ENCODE measurements at regions not wholly inside any gene's neighbourhood (a gene's known extent, or its start where the extent isn't known, plus 50 kb on each side); places are given as distances from the start of the nearest gene placed in this dataset.
"Not testable (repeated sequence)": the region's sequence is repeated elsewhere in the genome, so short reads cannot be mapped to it uniquely, and the experiment has no call there.

DNA sequence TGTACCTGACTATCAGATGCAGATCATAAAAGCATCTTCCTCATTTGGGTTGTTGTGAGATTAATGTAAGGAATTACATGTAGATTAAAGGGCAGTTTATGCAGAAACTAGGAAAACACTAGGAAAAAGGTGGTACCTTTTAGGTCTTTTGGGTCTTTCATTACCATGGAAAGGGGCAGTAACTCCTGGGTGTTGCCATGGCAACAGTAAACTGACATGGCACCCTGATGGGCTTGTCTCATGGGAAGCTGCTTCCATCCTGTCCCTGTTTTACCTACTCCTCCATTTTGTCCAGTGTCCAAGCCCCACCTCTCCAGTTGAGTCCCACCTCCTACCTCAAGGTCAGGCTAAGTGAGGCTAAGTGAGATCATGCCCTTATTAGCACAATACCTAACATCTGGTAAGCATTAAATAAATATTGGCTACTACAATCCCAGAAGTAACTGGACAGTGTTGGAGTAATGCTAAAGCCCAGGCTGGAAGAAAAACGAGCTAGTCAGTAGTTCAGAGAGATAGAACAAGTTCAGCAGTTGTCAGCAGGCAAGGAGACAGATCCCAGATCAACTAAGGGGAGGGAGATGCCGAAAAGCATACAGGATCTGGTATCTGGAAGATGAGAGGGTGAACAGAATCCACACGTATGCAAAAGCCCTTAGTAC, 240.0 kb upstream of the AUTS2 start:
- peaks cover 0 to 6% (median 4%) of the 10 kb centered on the region in 3 donors for H3K27me3 Mint-ChIP-seq (ENCODE audit: low read depth in 3 of 3)
- peaks cover 0 to 4% (median 0%) of the 10 kb centered on the region in 6 donors for H3K9me3 Mint-ChIP-seq
- H3K27ac Mint-ChIP-seq: no peak overlapping the region
- no peaks in the 10 kb centered on the region for H3K36me3 Mint-ChIP-seq
- no peaks in the 10 kb centered on the region for H3K4me1 Mint-ChIP-seq
- no peak overlapping the region for H3K4me3 Mint-ChIP-seq
- DNase-seq: no peak

DNA sequence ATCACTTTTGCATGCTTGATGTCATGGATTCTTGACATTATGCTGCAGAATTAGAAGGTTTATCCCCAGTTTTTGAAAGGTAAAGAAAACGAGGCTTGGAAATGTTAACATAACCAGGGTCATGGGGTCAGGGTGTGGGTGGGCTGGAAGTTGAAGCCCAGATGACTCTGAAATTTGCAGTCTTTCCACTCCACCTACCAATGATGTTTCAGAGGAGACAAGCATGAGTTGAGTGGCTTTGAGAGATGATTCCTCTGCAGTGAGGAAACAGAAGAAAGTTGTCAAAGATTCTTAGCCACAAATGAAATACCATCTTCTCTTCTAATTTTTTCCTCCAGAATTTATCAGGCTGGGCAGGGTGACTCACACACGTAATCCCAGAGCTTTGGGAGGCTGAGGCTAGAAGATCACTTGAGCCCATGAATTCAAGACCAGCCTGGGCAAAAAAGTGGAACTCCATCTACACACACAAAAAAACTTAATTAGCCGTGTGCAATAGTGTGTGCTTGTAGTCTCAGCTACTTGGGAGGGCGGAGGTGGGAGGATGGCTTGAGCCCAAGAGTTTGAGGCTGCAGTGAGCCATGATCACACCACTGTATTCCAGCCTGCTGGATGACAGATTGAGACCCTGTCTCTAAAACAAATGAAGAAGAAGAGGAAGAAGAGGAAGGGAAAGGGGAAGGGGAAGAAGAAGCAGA, 239.1 kb upstream of the AUTS2 start:
- DNase-seq: no peak
- Mint-ChIP-seq H3K27ac (no peak overlapping the region), H3K9me3 (peaks cover 0 to 4% (median 0%) of the 10 kb centered on the region in 6 donors), H3K4me1 (no peaks in the 10 kb centered on the region), H3K27me3 (ENCODE audit: low read depth in 3 of 3) (peaks cover 0 to 6% (median 4%) of the 10 kb centered on the region in 3 donors), H3K4me3 (no peak overlapping the region), H3K36me3 (no peaks in the 10 kb centered on the region)

DNA sequence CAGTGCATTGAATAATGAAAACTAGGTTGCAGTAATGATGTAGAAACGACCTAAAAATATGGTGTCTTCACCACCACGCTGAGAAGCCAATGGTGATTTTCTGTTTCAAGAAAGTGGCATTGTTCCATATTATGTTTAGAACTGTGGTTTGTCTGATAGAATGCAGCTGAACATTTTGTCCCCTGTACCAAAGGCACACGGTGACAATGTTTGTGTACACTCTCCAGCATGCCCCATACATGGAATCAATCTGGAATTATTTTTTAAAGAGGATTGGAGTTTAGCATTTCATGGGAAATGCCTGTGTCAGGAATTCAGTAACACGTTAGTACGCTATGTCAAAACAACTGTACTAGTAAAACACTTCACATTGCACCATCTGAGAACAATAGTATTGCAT, 237.4 kb upstream of the AUTS2 start:
- peaks cover 0 to 6% (median under 1%) of the 10 kb centered on the region in 3 donors for H3K27me3 Mint-ChIP-seq (ENCODE audit: low read depth in 3 of 3)
- no peaks in the 10 kb centered on the region for H3K36me3 Mint-ChIP-seq
- H3K27ac Mint-ChIP-seq: no peak overlapping the region
- H3K4me3 Mint-ChIP-seq: no peak overlapping the region
- no peak for DNase-seq
- peaks cover 0 to 4% (median 0%) of the 10 kb centered on the region in 6 donors for H3K9me3 Mint-ChIP-seq
- no peaks in the 10 kb centered on the region for H3K4me1 Mint-ChIP-seq

DNA sequence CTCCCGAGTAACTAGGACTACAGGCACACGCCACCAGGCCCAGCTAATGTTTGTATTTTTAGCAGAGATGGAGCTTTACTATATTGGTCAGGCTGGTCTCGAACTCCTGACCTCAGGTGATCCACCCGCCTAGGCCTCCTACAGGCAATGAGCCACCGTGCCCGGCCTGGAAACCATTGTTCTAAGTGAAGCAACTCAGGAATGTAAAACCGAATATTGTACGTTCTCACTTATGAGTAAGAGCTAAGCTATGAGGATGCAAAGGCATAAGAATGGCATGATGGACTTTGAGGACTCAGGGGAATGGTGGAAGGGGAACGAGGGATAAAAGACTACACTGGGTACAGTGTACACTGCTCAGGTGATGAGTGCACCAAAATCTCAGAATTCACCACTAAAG, 235.1 kb upstream of the AUTS2 start:
- no peak overlapping the region for H3K27ac Mint-ChIP-seq
- no peaks in the 10 kb centered on the region for H3K36me3 Mint-ChIP-seq
- H3K4me1 Mint-ChIP-seq: no peaks in the 10 kb centered on the region
- no peak overlapping the region for H3K4me3 Mint-ChIP-seq
- peaks cover 0 to 1% (median 0%) of the 10 kb centered on the region in 6 donors for H3K9me3 Mint-ChIP-seq
- H3K27me3 Mint-ChIP-seq (ENCODE audit: low read depth in 3 of 3): peaks cover 0 to 6% (median 1%) of the 10 kb centered on the region in 3 donors
- no peak for DNase-seq

DNA sequence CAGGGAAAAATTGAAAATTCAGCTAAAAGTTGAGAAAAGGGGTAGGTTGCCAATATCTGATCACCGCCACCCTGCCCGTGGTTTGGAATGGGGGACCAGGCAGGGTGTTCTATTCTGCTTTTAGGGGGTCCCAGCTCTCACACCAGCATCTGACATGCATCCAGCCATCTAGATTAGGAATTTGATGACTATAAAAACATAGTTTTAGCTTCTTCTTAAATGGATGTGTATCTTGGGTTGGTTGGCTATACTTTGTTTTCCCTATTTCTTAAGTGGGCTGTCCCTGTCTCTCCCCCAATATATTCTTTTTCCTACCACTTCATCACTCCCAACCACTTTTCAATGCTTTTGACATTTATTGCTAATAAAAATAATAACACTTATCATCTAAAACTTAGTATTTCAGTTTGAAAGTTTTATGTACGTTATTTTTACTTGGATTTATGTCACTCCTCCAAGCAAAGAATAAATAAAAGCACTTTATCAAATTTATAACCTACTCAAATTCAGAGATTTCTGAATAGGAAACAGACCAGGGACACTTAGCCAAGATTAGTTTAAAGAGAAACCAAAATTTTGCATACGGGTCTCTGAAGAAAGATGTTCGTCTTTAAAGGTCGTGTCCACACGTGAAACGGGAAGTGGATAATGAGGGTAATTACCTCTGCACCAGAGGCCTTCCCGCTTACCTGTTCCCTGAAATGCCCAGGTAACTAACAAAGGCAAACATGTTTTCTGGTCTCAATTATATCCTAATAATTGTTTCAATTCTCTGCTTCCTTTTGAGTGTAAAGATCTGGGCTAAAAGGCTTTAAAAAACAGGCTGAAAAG, 233.2 kb upstream of the AUTS2 start:
- no peak overlapping the region for H3K27ac Mint-ChIP-seq
- no peaks in the 10 kb centered on the region for H3K4me1 Mint-ChIP-seq
- no peaks in the 10 kb centered on the region for H3K9me3 Mint-ChIP-seq
- H3K36me3 Mint-ChIP-seq: no peaks in the 10 kb centered on the region
- H3K4me3 Mint-ChIP-seq: no peak overlapping the region
- peaks cover 0 to 4% (median 0%) of the 10 kb centered on the region in 3 donors for H3K27me3 Mint-ChIP-seq (ENCODE audit: low read depth in 3 of 3)
- no peak for DNase-seq

DNA sequence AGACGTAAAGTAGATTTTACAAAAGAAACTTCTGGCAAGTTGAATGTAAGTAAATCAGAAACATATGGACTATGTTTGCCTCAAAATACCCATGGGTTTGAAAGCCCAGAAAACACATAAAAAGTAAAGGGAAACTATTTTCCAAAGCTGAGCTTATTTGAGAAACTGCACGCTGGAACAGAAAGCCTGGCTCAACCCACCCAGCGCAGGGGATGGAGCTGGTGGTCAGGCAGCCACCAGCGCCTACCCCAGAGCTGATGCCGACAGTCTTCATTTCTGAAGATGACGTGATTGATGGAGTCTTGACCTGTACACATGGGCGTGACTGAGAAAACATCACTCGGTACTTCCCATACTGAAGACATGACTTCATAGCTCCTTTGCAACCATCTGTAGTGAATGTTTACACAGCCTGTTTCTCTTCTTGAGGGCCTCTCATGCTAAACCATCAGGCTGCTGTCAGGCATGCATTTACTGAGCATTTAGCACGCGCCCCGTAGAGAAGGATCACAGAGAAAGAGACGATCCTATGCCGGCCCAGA, 232.6 kb upstream of the AUTS2 start:
- Mint-ChIP-seq H3K4me3 (no peak overlapping the region), H3K4me1 (no peaks in the 10 kb centered on the region), H3K27ac (no peak overlapping the region), H3K36me3 (no peaks in the 10 kb centered on the region), H3K27me3 (ENCODE audit: low read depth in 3 of 3) (peaks cover 0 to 4% (median 0%) of the 10 kb centered on the region in 3 donors), H3K9me3 (no peaks in the 10 kb centered on the region)
- DNase-seq: no peak

DNA sequence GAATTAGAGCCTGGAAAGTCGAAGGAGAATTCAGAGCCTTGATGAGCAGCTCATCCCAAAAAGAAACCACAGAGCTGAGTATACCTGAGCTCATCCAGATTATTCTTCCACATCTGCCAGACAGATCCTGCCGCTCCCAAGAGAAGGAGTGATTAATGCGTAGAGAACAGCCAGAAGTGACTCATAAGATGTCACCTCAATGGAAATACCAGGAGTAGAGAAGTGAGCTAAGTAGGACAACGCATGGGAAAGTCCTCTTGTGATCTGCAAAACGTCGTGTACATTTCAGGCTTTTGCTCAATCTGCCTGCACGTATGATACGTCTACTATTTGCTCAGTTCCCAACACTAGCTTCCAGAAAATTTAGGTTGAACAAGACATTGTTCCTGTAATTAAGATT, 230.5 kb upstream of the AUTS2 start:
- Mint-ChIP-seq H3K36me3 (no peaks in the 10 kb centered on the region), H3K9me3 (no peaks in the 10 kb centered on the region), H3K27ac (no peak overlapping the region), H3K4me3 (no peak overlapping the region), H3K4me1 (no peaks in the 10 kb centered on the region), H3K27me3 (ENCODE audit: low read depth in 3 of 3) (peaks cover 0 to 4% (median 0%) of the 10 kb centered on the region in 3 donors)
- no peak for DNase-seq

DNA sequence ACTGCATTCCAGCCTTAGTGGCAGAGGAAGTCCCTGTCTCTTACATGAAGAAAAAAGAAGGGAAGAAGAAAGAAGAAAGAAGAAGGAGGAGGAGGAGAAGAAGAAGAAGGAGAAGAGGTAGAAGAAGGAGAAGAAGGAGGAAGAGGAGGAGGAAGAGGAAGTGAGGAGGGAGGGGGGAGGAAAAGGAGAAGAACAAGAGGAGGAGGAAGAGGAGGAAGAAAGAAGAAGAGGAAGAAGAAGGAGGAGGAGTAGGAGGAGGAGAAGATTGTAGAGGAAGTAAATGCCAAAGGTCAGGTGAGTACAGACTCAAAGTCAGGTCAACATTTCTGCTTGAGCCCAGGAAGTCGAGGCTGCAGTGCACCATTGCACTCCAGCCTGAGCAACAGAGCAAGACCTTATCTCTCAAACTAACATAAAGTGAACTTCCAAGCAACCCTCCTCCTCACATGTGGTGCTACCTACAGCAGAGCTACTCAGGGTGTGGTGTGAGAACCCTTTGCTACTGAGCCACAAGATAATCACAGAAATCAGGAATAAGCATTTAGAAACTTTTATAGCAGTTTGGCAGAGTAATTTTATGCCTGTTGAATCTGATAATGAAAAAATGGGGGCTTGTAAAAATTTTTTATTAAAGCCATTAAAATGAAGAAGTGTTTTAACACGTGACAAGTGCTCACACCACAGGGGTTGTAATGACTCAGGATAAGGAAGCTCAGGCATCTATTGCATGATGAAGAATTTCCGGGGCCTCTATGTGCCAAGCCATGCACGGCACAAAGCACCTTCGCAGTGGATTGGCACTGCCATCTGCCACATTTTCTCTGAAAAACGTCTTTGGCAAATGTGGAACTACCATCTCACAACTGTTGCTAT, 224.9 kb upstream of the AUTS2 start:
- Mint-ChIP-seq H3K9me3 (no peaks in the 10 kb centered on the region), H3K4me1 (no peaks in the 10 kb centered on the region), H3K27me3 (ENCODE audit: low read depth in 3 of 3) (peaks cover 0 to 10% (median 2%) of the 10 kb centered on the region in 3 donors), H3K4me3 (no peak overlapping the region), H3K36me3 (no peaks in the 10 kb centered on the region), H3K27ac (no peak overlapping the region)
- DNase-seq: no peak

DNA sequence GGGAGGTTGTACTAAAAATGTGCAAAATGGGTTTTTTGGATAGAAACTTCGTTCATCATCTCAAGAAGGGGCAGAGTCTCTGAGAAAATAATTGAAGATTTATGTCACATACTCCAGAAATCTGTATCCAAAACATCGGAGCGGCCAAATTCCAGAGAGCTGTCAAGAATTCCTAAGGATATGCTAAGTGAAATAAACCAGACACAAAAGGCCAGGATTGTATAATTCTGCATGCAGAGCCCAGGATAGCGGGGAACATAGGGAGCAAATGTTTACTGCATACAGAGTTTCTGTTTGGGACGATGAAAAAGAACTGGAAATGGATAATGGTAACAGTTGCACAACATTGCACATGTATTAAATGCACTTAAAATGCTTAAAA, 224.2 kb upstream of the AUTS2 start:
- H3K4me1 Mint-ChIP-seq: no peaks in the 10 kb centered on the region
- no peaks in the 10 kb centered on the region for H3K9me3 Mint-ChIP-seq
- H3K4me3 Mint-ChIP-seq: no peak overlapping the region
- no peak for DNase-seq
- no peak overlapping the region for H3K27ac Mint-ChIP-seq
- H3K36me3 Mint-ChIP-seq: no peaks in the 10 kb centered on the region
- peaks cover 0 to 9% (median 2%) of the 10 kb centered on the region in 3 donors for H3K27me3 Mint-ChIP-seq (ENCODE audit: low read depth in 3 of 3)

DNA sequence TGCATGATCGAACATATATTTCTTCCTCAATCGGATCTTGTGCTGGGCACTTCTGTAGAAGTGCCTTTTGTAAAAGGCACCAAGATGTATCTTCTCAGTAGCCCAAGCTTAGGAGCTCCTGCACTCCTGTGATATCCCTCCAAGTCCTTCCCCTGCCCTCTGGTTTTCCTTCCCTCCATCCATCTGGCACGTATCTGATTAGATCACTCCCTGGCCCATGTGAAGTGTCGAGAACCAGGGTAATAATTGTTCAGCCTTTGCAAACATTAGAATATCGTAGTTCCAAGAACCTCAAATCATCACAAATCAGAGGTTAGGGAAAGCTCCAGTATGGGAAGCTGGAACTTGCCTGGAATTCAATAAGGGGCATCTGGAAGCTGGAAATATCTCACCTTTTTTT, 221.1 kb upstream of the AUTS2 start:
- DNase-seq: no peak
- Mint-ChIP-seq H3K9me3 (no peaks in the 10 kb centered on the region), H3K27ac (no peak overlapping the region), H3K4me1 (no peaks in the 10 kb centered on the region), H3K27me3 (ENCODE audit: low read depth in 3 of 3) (peaks cover 2 to 7% (median 2%) of the 10 kb centered on the region in 3 donors), H3K4me3 (no peak overlapping the region), H3K36me3 (no peaks in the 10 kb centered on the region)

DNA sequence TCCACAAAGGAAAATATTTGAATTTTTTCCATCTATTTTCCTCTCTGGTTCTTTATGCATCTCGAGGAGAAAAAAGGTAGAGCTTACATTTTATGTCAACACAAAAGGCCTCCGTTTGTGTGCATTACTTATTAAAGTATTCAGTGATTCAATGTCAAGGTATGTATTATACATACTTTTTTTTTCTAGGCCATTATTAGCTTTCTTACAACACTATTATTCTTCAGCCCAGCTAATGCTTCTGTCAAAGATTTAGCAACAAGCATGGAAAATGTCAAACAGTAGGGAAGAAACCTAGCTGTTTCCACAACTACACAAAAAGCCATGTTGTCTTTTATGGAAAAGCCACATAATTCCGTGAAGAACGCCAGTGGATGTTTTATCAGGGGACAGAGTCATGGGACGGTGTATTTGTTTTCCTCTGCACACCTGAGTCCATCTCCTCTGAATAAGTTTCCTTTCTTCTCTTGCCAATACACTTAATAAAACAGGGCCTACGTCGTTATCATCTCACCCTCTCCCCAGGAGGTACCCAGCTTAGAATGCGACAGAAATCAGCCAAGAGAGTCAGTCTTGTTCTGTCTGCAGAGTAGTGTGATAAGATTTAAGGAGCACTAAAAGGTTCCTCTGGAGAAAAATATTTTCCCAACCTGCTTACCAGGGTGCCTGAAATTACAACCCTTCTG, 209.7 kb upstream of the AUTS2 start:
- Mint-ChIP-seq H3K4me1 (no peaks in the 10 kb centered on the region), H3K36me3 (no peaks in the 10 kb centered on the region), H3K27ac (no peak overlapping the region), H3K27me3 (ENCODE audit: low read depth in 3 of 3) (peaks cover 0 to 9% (median 2%) of the 10 kb centered on the region in 3 donors), H3K4me3 (no peak overlapping the region), H3K9me3 (no peaks in the 10 kb centered on the region)
- no peak for DNase-seq

DNA sequence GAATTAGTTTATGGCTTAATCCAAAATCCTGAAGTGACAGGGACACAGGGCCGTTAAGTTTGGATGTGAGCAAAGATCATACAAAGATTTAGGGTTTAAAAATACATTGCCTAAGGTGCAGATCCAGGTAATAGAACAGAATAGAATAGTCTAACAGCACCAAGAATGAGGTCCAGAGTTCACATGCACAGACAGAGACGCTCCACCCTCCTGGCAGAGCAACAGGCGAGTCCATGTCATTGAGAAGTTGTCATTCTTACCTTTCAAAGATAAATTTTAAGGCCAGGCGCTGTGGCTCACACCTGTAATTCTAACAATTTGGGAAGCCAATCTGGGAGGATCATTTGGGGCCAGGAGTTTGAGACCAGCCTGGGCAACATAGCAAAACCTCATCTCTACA, 209.1 kb upstream of the AUTS2 start:
- Mint-ChIP-seq H3K9me3 (no peaks in the 10 kb centered on the region), H3K36me3 (no peaks in the 10 kb centered on the region), H3K4me1 (no peaks in the 10 kb centered on the region), H3K4me3 (no peak overlapping the region), H3K27me3 (ENCODE audit: low read depth in 3 of 3) (peaks cover 0 to 9% (median 2%) of the 10 kb centered on the region in 3 donors), H3K27ac (no peak overlapping the region)
- DNase-seq: no peak

DNA sequence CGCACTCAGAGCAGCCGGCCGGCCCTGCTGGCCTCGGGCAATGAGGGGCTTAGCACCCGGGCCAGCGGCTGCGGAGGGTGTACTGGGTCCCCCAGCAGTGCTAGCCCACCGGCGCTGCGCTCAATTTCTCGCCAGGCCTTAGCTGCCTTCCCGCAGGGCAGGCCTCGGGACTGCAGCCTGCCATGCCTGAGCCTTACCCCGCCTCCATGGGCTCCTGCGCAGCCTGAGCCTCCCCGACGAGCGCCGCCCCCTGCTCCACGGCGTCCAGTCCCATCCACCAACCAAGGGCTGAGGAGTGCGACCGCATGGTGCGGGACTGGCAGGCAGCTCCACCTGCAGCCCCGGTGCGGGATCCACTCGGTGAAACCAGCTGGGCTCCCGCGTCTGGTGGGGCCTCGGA, 204.4 kb upstream of the AUTS2 start:
- H3K27ac Mint-ChIP-seq, H3K36me3 Mint-ChIP-seq: not testable (repeated sequence)

More for the DNA sequence above, 204.4 kb upstream of the AUTS2 start:
- H3K4me3 Mint-ChIP-seq; H3K4me1 Mint-ChIP-seq; H3K9me3 Mint-ChIP-seq; DNase-seq; H3K27me3 Mint-ChIP-seq (ENCODE audit: low read depth in 3 of 3): not testable (repeated sequence)

Data from immature natural killer cell (primary cell).